ENCODE measurements at regions not wholly inside any gene's neighbourhood (a gene's known extent, or its start where the extent isn't known, plus 50 kb on each side); places are given as distances from the start of the nearest gene placed in this dataset.

- Histone ChIP-seq H3K36me3 (replicated peaks in 1 of 2; ENCODE audit: control insufficient read depth in 1 of 2, insufficient read depth in 2 of 2, low read length in 2 of 2) (no peaks in the 10 kb centered on the region), H4K20me1 (ENCODE audit: insufficient read depth, low read length) (no peaks in the 10 kb centered on the region), H3K79me2 (ENCODE audit: insufficient read depth, low read length) (no peaks in the 10 kb centered on the region), H3K4me1 (ENCODE audit: control insufficient read depth in 1 of 2, insufficient read depth in 2 of 2, low read length in 2 of 2) (no peaks in the 10 kb centered on the region), H2AFZ (ENCODE audit: insufficient read depth, low read depth, low read length, poor library complexity, severe bottlenecking) (no peak overlapping the region), H3K27ac (ENCODE audit: low read depth in 1 of 2, low read length in 2 of 2) (no peak overlapping the region), H3K4me3 (replicated peaks in 1 of 3; ENCODE audit: low read depth in 2 of 3, low read length in 3 of 3) (no peak overlapping the region), H3K27me3 (ENCODE audit: control insufficient read depth in 2 of 2, insufficient read depth in 2 of 2, low read length in 2 of 2) (no peaks in the 10 kb centered on the region), H3K4me2 (replicated peaks; ENCODE audit: extremely low read depth, low read length, poor library complexity, severe bottlenecking) (no peak overlapping the region), H3K9ac (ENCODE audit: insufficient read depth, low read length, poor library complexity, severe bottlenecking) (no peak overlapping the region), H3K9me3 (replicated peaks in 1 of 2; ENCODE audit: control insufficient read depth in 1 of 2, insufficient read depth in 1 of 2, low read length in 2 of 2) (no peaks in the 10 kb centered on the region)
- Mint-ChIP-seq H3K36me3 (no peaks in the 10 kb centered on the region), H3K4me3 (no peak overlapping the region), H3K4me1 (no peaks in the 10 kb centered on the region), H3K9me3 (peaks cover 0 to 2% (median 0%) of the 10 kb centered on the region in 7 donors), H3K27ac (no peak overlapping the region), H3K27me3 (ENCODE audit: low read depth in 3 of 3) (peaks cover 0 to 2% (median 0%) of the 10 kb centered on the region in 3 donors)
- TF ChIP-seq, protein P1, sequence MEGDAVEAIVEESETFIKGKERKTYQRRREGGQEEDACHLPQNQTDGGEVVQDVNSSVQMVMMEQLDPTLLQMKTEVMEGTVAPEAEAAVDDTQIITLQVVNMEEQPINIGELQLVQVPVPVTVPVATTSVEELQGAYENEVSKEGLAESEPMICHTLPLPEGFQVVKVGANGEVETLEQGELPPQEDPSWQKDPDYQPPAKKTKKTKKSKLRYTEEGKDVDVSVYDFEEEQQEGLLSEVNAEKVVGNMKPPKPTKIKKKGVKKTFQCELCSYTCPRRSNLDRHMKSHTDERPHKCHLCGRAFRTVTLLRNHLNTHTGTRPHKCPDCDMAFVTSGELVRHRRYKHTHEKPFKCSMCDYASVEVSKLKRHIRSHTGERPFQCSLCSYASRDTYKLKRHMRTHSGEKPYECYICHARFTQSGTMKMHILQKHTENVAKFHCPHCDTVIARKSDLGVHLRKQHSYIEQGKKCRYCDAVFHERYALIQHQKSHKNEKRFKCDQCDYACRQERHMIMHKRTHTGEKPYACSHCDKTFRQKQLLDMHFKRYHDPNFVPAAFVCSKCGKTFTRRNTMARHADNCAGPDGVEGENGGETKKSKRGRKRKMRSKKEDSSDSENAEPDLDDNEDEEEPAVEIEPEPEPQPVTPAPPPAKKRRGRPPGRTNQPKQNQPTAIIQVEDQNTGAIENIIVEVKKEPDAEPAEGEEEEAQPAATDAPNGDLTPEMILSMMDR (IDR thresholded peaks at IDR 0.05) = no peak
- no peak for DNase-seq
- intact Hi-C loops (cut with micrococcal nuclease) = no loop called here
- no CpG with 5 or more reads among the region's 5 CpGs for WGBS (ENCODE audit: insufficient coverage)
Measured at GRCh38 chr5:128591598-128592455, 53.8 kb upstream of the FBN2 start.

GRCh38 chr5:128596071-128596470 lies 58.0 kb upstream of the FBN2 start:
- peaks cover 0 to 2% (median 0%) of the 10 kb centered on the region in 3 donors for H3K27me3 Mint-ChIP-seq (ENCODE audit: low read depth in 3 of 3)
- TF ChIP-seq, protein P1 (IDR thresholded peaks at IDR 0.05) = no peak
- no peak overlapping the region for H3K4me3 Mint-ChIP-seq
- H3K9me3 Mint-ChIP-seq = peaks cover 0 to 2% (median 0%) of the 10 kb centered on the region in 7 donors
- Histone ChIP-seq H3K4me2 (replicated peaks; ENCODE audit: extremely low read depth, low read length, poor library complexity, severe bottlenecking) (no peak overlapping the region), H3K27ac (ENCODE audit: low read depth in 1 of 2, low read length in 2 of 2) (no peak overlapping the region), H3K4me1 (ENCODE audit: control insufficient read depth in 1 of 2, insufficient read depth in 2 of 2, low read length in 2 of 2) (no peaks in the 10 kb centered on the region), H2AFZ (ENCODE audit: insufficient read depth, low read depth, low read length, poor library complexity, severe bottlenecking) (no peak overlapping the region), H3K4me3 (replicated peaks in 1 of 3; ENCODE audit: low read depth in 2 of 3, low read length in 3 of 3) (no peak overlapping the region), H4K20me1 (ENCODE audit: insufficient read depth, low read length) (no peaks in the 10 kb centered on the region), H3K36me3 (replicated peaks in 1 of 2; ENCODE audit: control insufficient read depth in 1 of 2, insufficient read depth in 2 of 2, low read length in 2 of 2) (no peaks in the 10 kb centered on the region), H3K79me2 (ENCODE audit: insufficient read depth, low read length) (no peaks in the 10 kb centered on the region), H3K27me3 (ENCODE audit: control insufficient read depth in 2 of 2, insufficient read depth in 2 of 2, low read length in 2 of 2) (no peaks in the 10 kb centered on the region), H3K9ac (ENCODE audit: insufficient read depth, low read length, poor library complexity, severe bottlenecking) (no peak overlapping the region), H3K9me3 (replicated peaks in 1 of 2; ENCODE audit: control insufficient read depth in 1 of 2, insufficient read depth in 1 of 2, low read length in 2 of 2) (no peaks in the 10 kb centered on the region)
- DNase-seq = no peak
- no peaks in the 10 kb centered on the region for H3K36me3 Mint-ChIP-seq
- intact Hi-C loops (cut with micrococcal nuclease) = no loop called here
- 86% methylated on average over 2 of the region's 4 CpGs for WGBS (ENCODE audit: insufficient coverage)
- H3K27ac Mint-ChIP-seq = no peak overlapping the region
- no peaks in the 10 kb centered on the region for H3K4me1 Mint-ChIP-seq
